ENCODE measurements at regions not wholly inside any gene's neighbourhood (a gene's known extent, or its start where the extent isn't known, plus 50 kb on each side); places are given as distances from the start of the nearest gene placed in this dataset.

DNA sequence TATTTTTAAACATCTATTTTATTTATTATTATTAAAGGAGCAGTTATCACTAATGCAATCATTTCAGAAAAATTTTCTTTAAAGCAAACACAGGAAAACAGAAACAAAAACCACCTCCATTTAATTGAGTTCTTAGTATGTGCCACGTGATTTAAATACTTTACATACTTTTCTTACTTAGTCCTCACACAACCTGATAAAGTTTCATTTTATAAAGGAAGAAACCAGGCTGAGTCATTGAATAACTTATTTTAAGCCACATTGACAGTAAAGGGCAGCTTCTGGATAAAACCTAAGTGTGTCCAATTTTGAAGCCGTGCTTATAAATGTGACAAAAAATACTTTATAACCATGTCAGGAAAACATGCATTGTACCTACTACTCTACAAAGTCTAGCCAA is 57.1 kb upstream of the PCED1B start:
- no peak for TF ChIP-seq POLR2A (IDR thresholded peaks at IDR 0.05)
- TF ChIP-seq, protein P1, sequence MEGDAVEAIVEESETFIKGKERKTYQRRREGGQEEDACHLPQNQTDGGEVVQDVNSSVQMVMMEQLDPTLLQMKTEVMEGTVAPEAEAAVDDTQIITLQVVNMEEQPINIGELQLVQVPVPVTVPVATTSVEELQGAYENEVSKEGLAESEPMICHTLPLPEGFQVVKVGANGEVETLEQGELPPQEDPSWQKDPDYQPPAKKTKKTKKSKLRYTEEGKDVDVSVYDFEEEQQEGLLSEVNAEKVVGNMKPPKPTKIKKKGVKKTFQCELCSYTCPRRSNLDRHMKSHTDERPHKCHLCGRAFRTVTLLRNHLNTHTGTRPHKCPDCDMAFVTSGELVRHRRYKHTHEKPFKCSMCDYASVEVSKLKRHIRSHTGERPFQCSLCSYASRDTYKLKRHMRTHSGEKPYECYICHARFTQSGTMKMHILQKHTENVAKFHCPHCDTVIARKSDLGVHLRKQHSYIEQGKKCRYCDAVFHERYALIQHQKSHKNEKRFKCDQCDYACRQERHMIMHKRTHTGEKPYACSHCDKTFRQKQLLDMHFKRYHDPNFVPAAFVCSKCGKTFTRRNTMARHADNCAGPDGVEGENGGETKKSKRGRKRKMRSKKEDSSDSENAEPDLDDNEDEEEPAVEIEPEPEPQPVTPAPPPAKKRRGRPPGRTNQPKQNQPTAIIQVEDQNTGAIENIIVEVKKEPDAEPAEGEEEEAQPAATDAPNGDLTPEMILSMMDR (IDR thresholded peaks at IDR 0.05) = no peak
